ENCODE measurements at regions not wholly inside any gene's neighbourhood (a gene's known extent, or its start where the extent isn't known, plus 50 kb on each side); places are given as distances from the start of the nearest gene placed in this dataset.

DNA sequence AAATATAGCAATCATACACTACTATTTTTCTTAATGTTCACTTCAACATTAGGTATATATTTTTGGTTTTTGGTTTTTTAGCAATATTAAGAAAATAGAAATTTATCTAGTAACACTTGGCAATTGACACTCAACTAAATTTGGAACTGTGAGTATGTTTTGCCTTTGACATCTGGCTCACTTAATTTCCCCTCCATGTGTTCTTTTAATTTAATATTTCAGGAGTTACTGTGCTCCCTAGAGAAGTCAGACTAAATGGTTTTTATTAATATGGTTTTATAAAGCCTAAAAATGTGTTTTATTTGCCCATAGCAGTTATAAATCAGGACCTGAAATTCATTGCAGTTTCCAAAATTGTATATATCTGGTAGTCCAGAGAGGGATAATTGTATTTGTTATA is 175.3 kb upstream of the AVPR1A start:
- H3K9me3 ChIP-seq (ENCODE audit: control insufficient read depth, insufficient read depth, low read length), result no peaks in the 10 kb centered on the region
- H3K4me1 ChIP-seq (ENCODE audit: control insufficient read depth, insufficient read depth, low read length), result no peaks in the 10 kb centered on the region
- no peak for DNase-seq (ENCODE audit: low read depth, low spot score)
- no peak overlapping the region for H3K27ac ChIP-seq (ENCODE audit: low read length)
- H3K4me3 ChIP-seq (ENCODE audit: low read length), result no peak overlapping the region
- H3K27me3 ChIP-seq (ENCODE audit: control insufficient read depth, insufficient read depth, low read length), result no peaks in the 10 kb centered on the region
- no peaks in the 10 kb centered on the region for H3K36me3 ChIP-seq (ENCODE audit: control insufficient read depth, insufficient read depth, low read length)

DNA sequence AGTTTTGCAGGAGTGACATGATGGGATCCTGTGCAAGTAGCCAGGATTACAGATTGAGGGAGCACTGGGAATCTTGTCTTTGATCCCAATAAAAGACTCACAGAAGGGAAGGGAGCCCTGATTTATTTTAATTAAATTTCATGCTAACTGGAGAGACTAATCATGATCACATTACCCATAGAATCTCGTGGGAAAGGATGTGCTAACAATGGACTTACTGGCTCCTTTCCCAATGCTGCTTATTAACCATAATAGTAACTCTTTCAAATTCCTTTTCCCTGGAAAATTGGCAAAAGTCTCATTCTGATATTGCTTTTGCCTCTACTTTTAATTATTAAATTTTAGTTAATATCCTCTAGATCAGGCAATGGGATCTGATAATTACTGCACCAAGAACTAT is 174.8 kb upstream of the AVPR1A start:
- Histone ChIP-seq H3K4me1 (ENCODE audit: control insufficient read depth, insufficient read depth, low read length) (no peaks in the 10 kb centered on the region), H3K4me3 (ENCODE audit: low read length) (no peak overlapping the region), H3K27ac (ENCODE audit: low read length) (no peak overlapping the region), H3K27me3 (ENCODE audit: control insufficient read depth, insufficient read depth, low read length) (no peaks in the 10 kb centered on the region), H3K9me3 (ENCODE audit: control insufficient read depth, insufficient read depth, low read length) (no peaks in the 10 kb centered on the region), H3K36me3 (ENCODE audit: control insufficient read depth, insufficient read depth, low read length) (no peaks in the 10 kb centered on the region)
- no CpG with 5 or more reads among the region's 1 CpG for WGBS (ENCODE audit: insufficient coverage, insufficient read length)
- no peak for DNase-seq (ENCODE audit: low read depth, low spot score)

DNA sequence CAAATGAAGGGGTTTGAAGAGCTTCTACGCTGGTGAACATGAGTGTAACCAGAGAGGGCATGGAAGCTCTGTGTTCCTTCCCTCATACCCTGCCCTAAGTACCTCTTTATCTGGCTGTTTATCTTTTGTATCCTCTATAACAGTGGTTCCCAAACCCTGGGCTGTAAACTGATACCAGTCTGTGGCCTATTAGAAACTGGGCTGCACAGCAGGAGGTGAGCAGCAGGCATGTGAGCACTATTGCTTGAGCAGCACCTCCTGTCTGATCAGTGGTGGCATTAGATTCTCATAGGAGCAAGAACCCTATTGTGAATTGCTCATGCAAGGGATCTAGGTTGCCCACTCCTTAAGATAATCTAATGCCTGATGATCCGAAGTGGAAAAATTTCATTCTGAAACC is 172.9 kb upstream of the AVPR1A start:
- H3K36me3 ChIP-seq (ENCODE audit: control insufficient read depth, insufficient read depth, low read length), result no peaks in the 10 kb centered on the region
- no peak for DNase-seq (ENCODE audit: low read depth, low spot score)
- no peaks in the 10 kb centered on the region for H3K9me3 ChIP-seq (ENCODE audit: control insufficient read depth, insufficient read depth, low read length)
- H3K27ac ChIP-seq (ENCODE audit: low read length), result no peak overlapping the region
- no peaks in the 10 kb centered on the region for H3K4me1 ChIP-seq (ENCODE audit: control insufficient read depth, insufficient read depth, low read length)
- no peaks in the 10 kb centered on the region for H3K27me3 ChIP-seq (ENCODE audit: control insufficient read depth, insufficient read depth, low read length)
- no peak overlapping the region for H3K4me3 ChIP-seq (ENCODE audit: low read length)
- no CpG with 5 or more reads among the region's 2 CpGs for WGBS (ENCODE audit: insufficient coverage, insufficient read length)

GRCh38 chr12:63321373-63321772 is 170.4 kb upstream of the AVPR1A start:
- no peak overlapping the region for H3K4me3 ChIP-seq (ENCODE audit: low read length)
- no peaks in the 10 kb centered on the region for H3K27me3 ChIP-seq (ENCODE audit: control insufficient read depth, insufficient read depth, low read length)
- no peak overlapping the region for H3K27ac ChIP-seq (ENCODE audit: low read length)
- no CpG with 5 or more reads among the region's 2 CpGs for WGBS (ENCODE audit: insufficient coverage, insufficient read length)
- no peak for DNase-seq (ENCODE audit: low read depth, low spot score)
- no peaks in the 10 kb centered on the region for H3K4me1 ChIP-seq (ENCODE audit: control insufficient read depth, insufficient read depth, low read length)
- H3K9me3 ChIP-seq (ENCODE audit: control insufficient read depth, insufficient read depth, low read length), result no peaks in the 10 kb centered on the region
- H3K36me3 ChIP-seq (ENCODE audit: control insufficient read depth, insufficient read depth, low read length), result no peaks in the 10 kb centered on the region

GRCh38 chr12:63319936-63320633 is 169.1 kb upstream of the AVPR1A start:
- Histone ChIP-seq H3K9me3 (ENCODE audit: control insufficient read depth, insufficient read depth, low read length) (no peaks in the 10 kb centered on the region), H3K4me1 (ENCODE audit: control insufficient read depth, insufficient read depth, low read length) (no peaks in the 10 kb centered on the region), H3K36me3 (ENCODE audit: control insufficient read depth, insufficient read depth, low read length) (no peaks in the 10 kb centered on the region), H3K4me3 (ENCODE audit: low read length) (no peak overlapping the region), H3K27ac (ENCODE audit: low read length) (no peak overlapping the region), H3K27me3 (ENCODE audit: control insufficient read depth, insufficient read depth, low read length) (no peaks in the 10 kb centered on the region)
- no CpG with 5 or more reads among the region's 4 CpGs for WGBS (ENCODE audit: insufficient coverage, insufficient read length)
- no peak for DNase-seq (ENCODE audit: low read depth, low spot score)

DNA sequence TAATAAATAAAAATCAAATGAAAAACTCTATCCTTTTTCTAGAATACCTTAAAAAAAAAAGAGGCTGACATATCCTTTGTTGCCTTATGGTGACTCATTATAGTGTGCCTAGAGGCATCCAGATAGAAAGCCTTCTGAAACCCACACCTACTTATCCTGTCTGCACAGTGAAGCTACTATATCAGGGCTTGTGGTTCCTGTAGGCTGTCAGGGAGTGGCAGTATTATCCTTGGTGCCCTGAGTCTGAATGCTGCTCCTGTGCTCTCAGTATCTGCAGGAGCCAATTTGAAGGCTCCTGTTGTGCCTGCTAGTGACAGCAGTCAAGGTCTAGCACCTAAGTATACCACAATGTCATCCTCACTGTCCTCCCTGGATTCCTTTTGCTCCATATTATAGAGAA is 168.4 kb upstream of the AVPR1A start:
- Histone ChIP-seq H3K4me1 (ENCODE audit: control insufficient read depth, insufficient read depth, low read length) (no peaks in the 10 kb centered on the region), H3K36me3 (ENCODE audit: control insufficient read depth, insufficient read depth, low read length) (no peaks in the 10 kb centered on the region), H3K4me3 (ENCODE audit: low read length) (no peak overlapping the region), H3K9me3 (ENCODE audit: control insufficient read depth, insufficient read depth, low read length) (no peaks in the 10 kb centered on the region), H3K27me3 (ENCODE audit: control insufficient read depth, insufficient read depth, low read length) (no peaks in the 10 kb centered on the region), H3K27ac (ENCODE audit: low read length) (no peak overlapping the region)
- no peak for DNase-seq (ENCODE audit: low read depth, low spot score)

DNA sequence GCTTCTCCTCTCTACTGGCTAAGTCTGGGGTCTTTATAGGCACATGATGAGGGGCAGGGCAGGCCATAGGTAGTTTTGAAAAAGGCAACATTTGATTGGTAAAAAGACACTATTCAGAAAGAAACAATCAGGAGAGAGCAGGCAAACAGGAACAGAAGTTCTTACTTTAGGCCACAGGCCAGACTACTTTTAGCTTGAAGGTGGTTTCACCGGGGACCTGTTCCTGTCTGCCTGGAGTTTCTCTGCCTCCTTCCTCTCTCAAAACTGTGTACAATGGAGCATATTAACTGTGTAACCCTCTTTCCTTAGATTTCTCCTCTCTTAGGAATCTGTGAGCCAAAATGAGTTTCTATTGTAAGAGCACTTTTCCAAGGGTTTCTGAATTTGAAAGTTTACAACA is 167.9 kb upstream of the AVPR1A start:
- no CpG with 5 or more reads among the region's 1 CpG for WGBS (ENCODE audit: insufficient coverage, insufficient read length)
- Histone ChIP-seq H3K4me1 (ENCODE audit: control insufficient read depth, insufficient read depth, low read length) (no peaks in the 10 kb centered on the region), H3K36me3 (ENCODE audit: control insufficient read depth, insufficient read depth, low read length) (no peaks in the 10 kb centered on the region), H3K27ac (ENCODE audit: low read length) (no peak overlapping the region), H3K9me3 (ENCODE audit: control insufficient read depth, insufficient read depth, low read length) (no peaks in the 10 kb centered on the region), H3K27me3 (ENCODE audit: control insufficient read depth, insufficient read depth, low read length) (no peaks in the 10 kb centered on the region), H3K4me3 (ENCODE audit: low read length) (no peak overlapping the region)
- no peak for DNase-seq (ENCODE audit: low read depth, low spot score)

GRCh38 chr12:63318313-63318712 is 167.3 kb upstream of the AVPR1A start:
- Histone ChIP-seq H3K27me3 (ENCODE audit: control insufficient read depth, insufficient read depth, low read length) (no peaks in the 10 kb centered on the region), H3K4me1 (ENCODE audit: control insufficient read depth, insufficient read depth, low read length) (no peaks in the 10 kb centered on the region), H3K36me3 (ENCODE audit: control insufficient read depth, insufficient read depth, low read length) (no peaks in the 10 kb centered on the region), H3K9me3 (ENCODE audit: control insufficient read depth, insufficient read depth, low read length) (no peaks in the 10 kb centered on the region), H3K27ac (ENCODE audit: low read length) (no peak overlapping the region), H3K4me3 (ENCODE audit: low read length) (no peak overlapping the region)
- DNase-seq (ENCODE audit: low read depth, low spot score), result no peak
- WGBS (ENCODE audit: insufficient coverage, insufficient read length), result no CpG with 5 or more reads among the region's 7 CpGs

GRCh38 chr12:63317880-63318279 is 166.9 kb upstream of the AVPR1A start:
- no CpG with 5 or more reads among the region's 5 CpGs for WGBS (ENCODE audit: insufficient coverage, insufficient read length)

DNA sequence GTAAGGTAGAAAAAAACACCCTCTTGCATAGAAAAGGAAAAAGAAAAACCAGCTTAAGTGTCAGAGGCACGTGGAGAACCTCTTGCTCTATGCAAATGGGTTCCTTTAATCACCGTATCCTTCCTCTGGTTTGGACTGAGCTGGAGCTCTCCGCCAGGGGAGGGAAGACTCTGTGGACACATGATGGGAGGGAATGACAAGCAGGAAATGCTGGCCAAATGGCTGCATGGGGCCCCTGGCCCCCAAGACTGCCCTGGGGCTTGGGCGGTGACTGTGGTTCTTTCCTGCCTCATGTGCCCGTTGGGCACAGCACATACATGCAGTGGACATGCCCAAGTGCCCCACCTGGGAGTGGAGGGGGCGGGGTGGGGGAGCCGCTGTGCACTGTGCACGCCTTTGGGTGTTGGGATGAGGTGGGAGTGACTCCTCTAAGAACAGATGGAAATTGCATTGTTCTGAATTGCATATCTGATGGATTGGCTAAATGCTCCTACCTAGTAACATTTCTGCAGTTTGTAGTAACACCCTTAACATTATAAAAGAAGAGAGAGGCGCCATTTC is 166.4 kb upstream of the AVPR1A start:
- Histone ChIP-seq H3K9me3 (ENCODE audit: control insufficient read depth, insufficient read depth, low read length) (no peaks in the 10 kb centered on the region), H3K4me3 (ENCODE audit: low read length) (no peak overlapping the region), H3K36me3 (ENCODE audit: control insufficient read depth, insufficient read depth, low read length) (no peaks in the 10 kb centered on the region), H3K4me1 (ENCODE audit: control insufficient read depth, insufficient read depth, low read length) (no peaks in the 10 kb centered on the region), H3K27me3 (ENCODE audit: control insufficient read depth, insufficient read depth, low read length) (no peaks in the 10 kb centered on the region), H3K27ac (ENCODE audit: low read length) (no peak overlapping the region)
- WGBS (ENCODE audit: insufficient coverage, insufficient read length), result no CpG with 5 or more reads among the region's 9 CpGs
- DNase-seq (ENCODE audit: low read depth, low spot score), result no peak

More at GRCh38 chr12:63317880-63318279, 166.9 kb upstream of the AVPR1A start:
- H3K27me3 ChIP-seq (ENCODE audit: control insufficient read depth, insufficient read depth, low read length), result no peaks in the 10 kb centered on the region
- H3K36me3 ChIP-seq (ENCODE audit: control insufficient read depth, insufficient read depth, low read length), result no peaks in the 10 kb centered on the region
- H3K4me1 ChIP-seq (ENCODE audit: control insufficient read depth, insufficient read depth, low read length), result no peaks in the 10 kb centered on the region
- no peak overlapping the region for H3K27ac ChIP-seq (ENCODE audit: low read length)
- H3K9me3 ChIP-seq (ENCODE audit: control insufficient read depth, insufficient read depth, low read length), result no peaks in the 10 kb centered on the region
- no peak overlapping the region for H3K4me3 ChIP-seq (ENCODE audit: low read length)
- DNase-seq (ENCODE audit: low read depth, low spot score), result no peak

- no peak for DNase-seq (ENCODE audit: low read depth, low spot score)
- no peaks in the 10 kb centered on the region for H3K27me3 ChIP-seq (ENCODE audit: control insufficient read depth, insufficient read depth, low read length)
- H3K9me3 ChIP-seq (ENCODE audit: control insufficient read depth, insufficient read depth, low read length), result no peaks in the 10 kb centered on the region
- no peaks in the 10 kb centered on the region for H3K4me1 ChIP-seq (ENCODE audit: control insufficient read depth, insufficient read depth, low read length)
- no peak overlapping the region for H3K27ac ChIP-seq (ENCODE audit: low read length)
- H3K4me3 ChIP-seq (ENCODE audit: low read length), result no peak overlapping the region
- WGBS (ENCODE audit: insufficient coverage, insufficient read length), result no CpG with 5 or more reads among the region's 3 CpGs
- no peaks in the 10 kb centered on the region for H3K36me3 ChIP-seq (ENCODE audit: control insufficient read depth, insufficient read depth, low read length)
These were observed 162.1 kb upstream of the AVPR1A start for GRCh38 chr12:63313139-63313538.
